ENCODE measurements at regions not wholly inside any gene's neighbourhood (a gene's known extent, or its start where the extent isn't known, plus 50 kb on each side); places are given as distances from the start of the nearest gene placed in this dataset.

DNA sequence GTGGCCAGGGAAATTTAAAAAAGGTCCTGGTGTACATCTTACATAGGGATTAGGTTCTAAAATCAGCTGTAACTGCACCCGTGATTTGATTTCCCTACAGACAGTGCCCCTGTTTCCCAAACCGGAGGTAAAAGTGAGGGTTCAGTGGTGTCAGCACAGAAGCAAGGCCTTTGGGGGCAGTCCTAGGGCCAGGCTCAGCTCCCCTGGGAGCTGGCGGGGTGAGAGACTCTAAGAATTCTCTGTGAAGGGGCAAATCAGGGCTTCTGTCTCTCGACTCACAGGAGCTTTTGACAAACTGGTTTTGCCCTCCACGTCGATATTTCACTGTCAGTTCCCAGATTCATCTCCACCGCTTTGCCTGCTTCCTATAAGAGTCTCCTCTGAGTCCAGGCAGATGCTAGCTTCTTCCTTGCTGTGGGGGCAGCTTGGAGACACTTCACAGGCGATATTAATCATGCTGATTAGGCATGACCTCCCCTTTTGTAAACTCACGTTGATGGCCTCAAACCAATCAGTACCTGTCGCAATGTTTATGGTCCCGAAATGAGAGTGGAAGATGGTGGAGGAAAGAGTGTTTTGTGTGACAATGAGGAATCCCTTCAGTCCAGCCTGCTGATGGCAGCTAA, 234.2 kb upstream of the TOX3 start:
- H3K9me3 Mint-ChIP-seq = peaks cover 0 to 8% (median 0%) of the 10 kb centered on the region in 8 donors
- ChIA-PET CTCF (ENCODE audit: partially characterized antibody) (no interaction called here), POLR2A (ENCODE audit: partially characterized antibody) (no interaction called here)
- H3K36me3 Mint-ChIP-seq = no peaks in the 10 kb centered on the region
- Histone ChIP-seq H3K27ac (ENCODE audit: low read depth, low read length) (no peak overlapping the region), H3K9me3 (ENCODE audit: control insufficient read depth in 1 of 2, low read length in 2 of 2) (no peaks in the 10 kb centered on the region), H3K27me3 (ENCODE audit: insufficient read depth, low read length) (no peaks in the 10 kb centered on the region), H3K4me1 (ENCODE audit: insufficient read depth, low read length) (no peaks in the 10 kb centered on the region), H3K36me3 (ENCODE audit: insufficient read depth, low read length) (no peaks in the 10 kb centered on the region), H3K4me3 (ENCODE audit: low read length in 2 of 2) (no peak overlapping the region)
- no peaks in the 10 kb centered on the region for H3K27me3 Mint-ChIP-seq
- DNase-seq = no peak
- H3K27ac Mint-ChIP-seq = no peak overlapping the region
- H3K4me3 Mint-ChIP-seq = no peak overlapping the region
- no peaks in the 10 kb centered on the region for H3K4me1 Mint-ChIP-seq
- intact Hi-C loops (cut with micrococcal nuclease) = no loop called here

GRCh38 chr16:52773026-52773425, 226.1 kb upstream of the TOX3 start:
- H3K27ac Mint-ChIP-seq = no peak overlapping the region
- H3K27me3 ChIP-seq (ENCODE audit: insufficient read depth, low read length) = no peaks in the 10 kb centered on the region
- intact Hi-C loops (cut with micrococcal nuclease) = no loop called here
- H3K36me3 Mint-ChIP-seq = no peaks in the 10 kb centered on the region
- H3K9me3 ChIP-seq (ENCODE audit: control insufficient read depth in 1 of 2, low read length in 2 of 2) = no peaks in the 10 kb centered on the region
- H3K4me1 ChIP-seq (ENCODE audit: insufficient read depth, low read length) = no peaks in the 10 kb centered on the region
- H3K4me3 Mint-ChIP-seq = no peak overlapping the region
- H3K4me1 Mint-ChIP-seq = no peaks in the 10 kb centered on the region
- POLR2A ChIA-PET (ENCODE audit: partially characterized antibody) = no interaction called here
- H3K27ac ChIP-seq (ENCODE audit: low read depth, low read length) = no peak overlapping the region
- peaks cover 0 to 2% (median 0%) of the 10 kb centered on the region in 8 donors for H3K9me3 Mint-ChIP-seq
- no peak for DNase-seq
- H3K4me3 ChIP-seq (ENCODE audit: low read length in 2 of 2) = no peak overlapping the region
- no peaks in the 10 kb centered on the region for H3K27me3 Mint-ChIP-seq
- H3K36me3 ChIP-seq (ENCODE audit: insufficient read depth, low read length) = no peaks in the 10 kb centered on the region
- CTCF ChIA-PET (ENCODE audit: partially characterized antibody) = no interaction called here

DNA sequence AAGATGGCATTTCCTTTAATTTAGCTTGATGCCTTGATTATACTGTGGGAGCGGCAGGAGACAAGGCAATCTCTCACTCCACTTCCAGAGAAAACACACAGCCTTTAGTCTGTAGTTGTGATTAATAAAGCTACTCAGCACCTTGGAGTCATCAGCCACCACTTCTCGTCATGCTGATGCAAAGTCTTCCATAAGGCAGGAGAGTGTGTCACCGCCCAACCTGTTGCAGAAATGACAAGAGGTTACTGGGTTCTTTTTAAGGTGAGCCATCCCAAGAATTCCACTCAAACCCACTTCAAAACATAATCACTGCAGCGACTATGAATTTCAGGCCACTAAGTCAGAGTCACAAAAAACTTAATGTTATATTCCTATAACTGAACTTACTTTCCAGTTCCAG, 223.9 kb upstream of the TOX3 start:
- Histone ChIP-seq H3K9me3 (ENCODE audit: control insufficient read depth in 1 of 2, low read length in 2 of 2) (no peaks in the 10 kb centered on the region), H3K27ac (ENCODE audit: low read depth, low read length) (no peak overlapping the region), H3K4me1 (ENCODE audit: insufficient read depth, low read length) (no peaks in the 10 kb centered on the region), H3K4me3 (ENCODE audit: low read length in 2 of 2) (no peak overlapping the region), H3K36me3 (ENCODE audit: insufficient read depth, low read length) (no peaks in the 10 kb centered on the region), H3K27me3 (ENCODE audit: insufficient read depth, low read length) (no peaks in the 10 kb centered on the region)
- CTCF ChIA-PET (ENCODE audit: partially characterized antibody) = no interaction called here
- H3K4me3 Mint-ChIP-seq = no peak overlapping the region
- POLR2A ChIA-PET (ENCODE audit: partially characterized antibody) = no interaction called here
- H3K9me3 Mint-ChIP-seq = peaks cover 0 to 2% (median 0%) of the 10 kb centered on the region in 8 donors
- no peaks in the 10 kb centered on the region for H3K36me3 Mint-ChIP-seq
- no peak for DNase-seq
- intact Hi-C loops (cut with micrococcal nuclease) = no loop called here
- no peaks in the 10 kb centered on the region for H3K4me1 Mint-ChIP-seq
- H3K27ac Mint-ChIP-seq = no peak overlapping the region
- peaks cover 0 to 2% of the 10 kb centered on the region in 2 donors for H3K27me3 Mint-ChIP-seq

DNA sequence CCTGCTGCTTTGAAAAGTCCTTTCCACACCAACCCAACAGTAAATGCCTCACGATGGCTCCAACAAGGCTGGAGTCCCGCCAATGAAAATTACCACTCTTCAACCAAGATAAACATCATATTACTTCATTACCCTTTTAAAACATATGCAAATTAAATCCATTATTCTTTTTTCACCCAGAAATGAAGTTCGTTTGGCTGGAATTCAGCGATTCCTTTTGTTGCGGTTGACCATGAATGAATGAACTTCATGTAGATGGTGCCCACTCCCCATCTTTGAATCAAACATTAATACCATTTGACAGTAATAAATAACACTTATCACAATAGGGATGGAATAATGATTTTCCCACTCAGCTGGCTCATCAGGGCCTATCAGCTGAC, 211.5 kb upstream of the TOX3 start:
- H3K9me3 Mint-ChIP-seq = no peaks in the 10 kb centered on the region
- POLR2A ChIA-PET (ENCODE audit: partially characterized antibody) = no interaction called here
- CTCF ChIA-PET (ENCODE audit: partially characterized antibody) = no interaction called here

GRCh38 chr16:52757746-52758472, 211.0 kb upstream of the TOX3 start:
- Mint-ChIP-seq H3K9me3 (no peaks in the 10 kb centered on the region), H3K27me3 (no peaks in the 10 kb centered on the region), H3K27ac (no peak overlapping the region), H3K36me3 (no peaks in the 10 kb centered on the region), H3K4me1 (no peaks in the 10 kb centered on the region), H3K4me3 (no peak overlapping the region)
- POLR2A ChIA-PET (ENCODE audit: partially characterized antibody) = no interaction called here
- H3K27me3 ChIP-seq (ENCODE audit: insufficient read depth, low read length) = no peaks in the 10 kb centered on the region
- CTCF ChIA-PET (ENCODE audit: partially characterized antibody) = no interaction called here
- intact Hi-C loops (cut with micrococcal nuclease) = no loop called here
- no peaks in the 10 kb centered on the region for H3K36me3 ChIP-seq (ENCODE audit: insufficient read depth, low read length)
- no peak overlapping the region for H3K4me3 ChIP-seq (ENCODE audit: low read length in 2 of 2)
- DNase-seq = no peak
- no peaks in the 10 kb centered on the region for H3K4me1 ChIP-seq (ENCODE audit: insufficient read depth, low read length)
- no peaks in the 10 kb centered on the region for H3K9me3 ChIP-seq (ENCODE audit: control insufficient read depth in 1 of 2, low read length in 2 of 2)
- H3K27ac ChIP-seq (ENCODE audit: low read depth, low read length) = no peak overlapping the region

More for the DNA sequence above, 211.5 kb upstream of the TOX3 start:
- H3K27ac ChIP-seq (ENCODE audit: low read depth, low read length) = no peak overlapping the region
- no peak overlapping the region for H3K27ac Mint-ChIP-seq
- H3K36me3 Mint-ChIP-seq = no peaks in the 10 kb centered on the region
- intact Hi-C loops (cut with micrococcal nuclease) = no loop called here
- no peak overlapping the region for H3K4me3 Mint-ChIP-seq
- no peaks in the 10 kb centered on the region for H3K9me3 ChIP-seq (ENCODE audit: control insufficient read depth in 1 of 2, low read length in 2 of 2)
- H3K4me1 Mint-ChIP-seq = no peaks in the 10 kb centered on the region
- no peaks in the 10 kb centered on the region for H3K36me3 ChIP-seq (ENCODE audit: insufficient read depth, low read length)
- no peaks in the 10 kb centered on the region for H3K4me1 ChIP-seq (ENCODE audit: insufficient read depth, low read length)
- DNase-seq = no peak
- no peak overlapping the region for H3K4me3 ChIP-seq (ENCODE audit: low read length in 2 of 2)
- no peaks in the 10 kb centered on the region for H3K27me3 Mint-ChIP-seq
- no peaks in the 10 kb centered on the region for H3K27me3 ChIP-seq (ENCODE audit: insufficient read depth, low read length)

- H3K36me3 Mint-ChIP-seq = no peaks in the 10 kb centered on the region
- no peaks in the 10 kb centered on the region for H3K9me3 Mint-ChIP-seq
- no peaks in the 10 kb centered on the region for H3K4me1 ChIP-seq (ENCODE audit: insufficient read depth, low read length)
- no peaks in the 10 kb centered on the region for H3K9me3 ChIP-seq (ENCODE audit: control insufficient read depth in 1 of 2, low read length in 2 of 2)
- no peaks in the 10 kb centered on the region for H3K4me1 Mint-ChIP-seq
- intact Hi-C loops (cut with micrococcal nuclease) = no loop called here
- H3K4me3 ChIP-seq (ENCODE audit: low read length in 2 of 2) = no peak overlapping the region
- no peak for DNase-seq
- ChIA-PET POLR2A (ENCODE audit: partially characterized antibody) (no interaction called here), CTCF (ENCODE audit: partially characterized antibody) (no interaction called here)
- H3K4me3 Mint-ChIP-seq = no peak overlapping the region
- H3K27ac ChIP-seq (ENCODE audit: low read depth, low read length) = no peak overlapping the region
- H3K36me3 ChIP-seq (ENCODE audit: insufficient read depth, low read length) = no peaks in the 10 kb centered on the region
- H3K27me3 Mint-ChIP-seq = no peaks in the 10 kb centered on the region
- no peaks in the 10 kb centered on the region for H3K27me3 ChIP-seq (ENCODE audit: insufficient read depth, low read length)
- H3K27ac Mint-ChIP-seq = no peak overlapping the region
Observed at GRCh38 chr16:52756812-52757517, 210.0 kb upstream of the TOX3 start.

- Histone ChIP-seq H3K27me3 (ENCODE audit: insufficient read depth, low read length) (no peaks in the 10 kb centered on the region), H3K27ac (ENCODE audit: low read depth, low read length) (no peak overlapping the region), H3K9me3 (ENCODE audit: control insufficient read depth in 1 of 2, low read length in 2 of 2) (no peaks in the 10 kb centered on the region), H3K36me3 (ENCODE audit: insufficient read depth, low read length) (no peaks in the 10 kb centered on the region), H3K4me3 (ENCODE audit: low read length in 2 of 2) (no peak overlapping the region), H3K4me1 (ENCODE audit: insufficient read depth, low read length) (no peaks in the 10 kb centered on the region)
- intact Hi-C loops (cut with micrococcal nuclease) = no loop called here
- no peaks in the 10 kb centered on the region for H3K9me3 Mint-ChIP-seq
- H3K27me3 Mint-ChIP-seq = no peaks in the 10 kb centered on the region
- no peak overlapping the region for H3K4me3 Mint-ChIP-seq
- no peaks in the 10 kb centered on the region for H3K4me1 Mint-ChIP-seq
- no peaks in the 10 kb centered on the region for H3K36me3 Mint-ChIP-seq
- CTCF ChIA-PET (ENCODE audit: partially characterized antibody) = no interaction called here
- POLR2A ChIA-PET (ENCODE audit: partially characterized antibody) = no interaction called here
- no peak overlapping the region for H3K27ac Mint-ChIP-seq
- no peak for DNase-seq
Observed at GRCh38 chr16:52755396-52755795, 208.5 kb upstream of the TOX3 start.
